Bronchial epithelial cell (primary cell): ENCODE measurements at regions not wholly inside any gene's neighbourhood (a gene's known extent, or its start where the extent isn't known, plus 50 kb on each side); places are given as distances from the start of the nearest gene placed in this dataset.

Experiments
- DNase-seq: peaks from one replicate; pipeline ENCODE4 v3.0.0-alpha.2; 2010; ENCODE audit warnings: low read depth
- FAIRE-seq: peaks from 2 replicates; lab custom pipeline; 2011; peaks lifted over from hg19 to GRCh38; lab: Jason Lieb, UNC
- H3K27me3 ChIP-seq: 2 replicates; pipeline ENCODE4 v1.5.1; 2011; ENCODE audit warnings: low read length; ENCODE audit not compliant: control insufficient read depth, insufficient read depth
- H3K36me3 ChIP-seq: 2 replicates; pipeline ENCODE4 v1.5.1; 2011; ENCODE audit warnings: low read length; ENCODE audit not compliant: control insufficient read depth, insufficient read depth
- H3K4me3 ChIP-seq: 2 replicates; pipeline ENCODE4 v1.5.1; 2011; ENCODE audit warnings: mild to moderate bottlenecking, low read depth, low read length, control low read depth
- TF ChIP-seq, protein P1 (sequence below): IDR thresholded peaks from 2 replicates; pipeline ENCODE4 v1.5.1; 2011; ENCODE audit warnings: mild to moderate bottlenecking, moderate library complexity, low read length, control low read depth, inconsistent platforms; ENCODE audit not compliant: insufficient read depth, severe bottlenecking

GRCh38 chr9:89776795-89777525 is 172.1 kb downstream of the GADD45G start:
- TF ChIP-seq, protein P1, sequence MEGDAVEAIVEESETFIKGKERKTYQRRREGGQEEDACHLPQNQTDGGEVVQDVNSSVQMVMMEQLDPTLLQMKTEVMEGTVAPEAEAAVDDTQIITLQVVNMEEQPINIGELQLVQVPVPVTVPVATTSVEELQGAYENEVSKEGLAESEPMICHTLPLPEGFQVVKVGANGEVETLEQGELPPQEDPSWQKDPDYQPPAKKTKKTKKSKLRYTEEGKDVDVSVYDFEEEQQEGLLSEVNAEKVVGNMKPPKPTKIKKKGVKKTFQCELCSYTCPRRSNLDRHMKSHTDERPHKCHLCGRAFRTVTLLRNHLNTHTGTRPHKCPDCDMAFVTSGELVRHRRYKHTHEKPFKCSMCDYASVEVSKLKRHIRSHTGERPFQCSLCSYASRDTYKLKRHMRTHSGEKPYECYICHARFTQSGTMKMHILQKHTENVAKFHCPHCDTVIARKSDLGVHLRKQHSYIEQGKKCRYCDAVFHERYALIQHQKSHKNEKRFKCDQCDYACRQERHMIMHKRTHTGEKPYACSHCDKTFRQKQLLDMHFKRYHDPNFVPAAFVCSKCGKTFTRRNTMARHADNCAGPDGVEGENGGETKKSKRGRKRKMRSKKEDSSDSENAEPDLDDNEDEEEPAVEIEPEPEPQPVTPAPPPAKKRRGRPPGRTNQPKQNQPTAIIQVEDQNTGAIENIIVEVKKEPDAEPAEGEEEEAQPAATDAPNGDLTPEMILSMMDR: no peak
- Histone ChIP-seq H3K36me3 (no peaks in the 10 kb centered on the region), H3K27me3 (peaks cover 2% of the 10 kb centered on the region), H3K4me3 (no peak overlapping the region)
- FAIRE-seq (no peak), DNase-seq (no peak)

- FAIRE-seq: no peak
- peaks cover 2% of the 10 kb centered on the region for H3K27me3 ChIP-seq
- H3K4me3 ChIP-seq: no peak overlapping the region
- no peak for DNase-seq
- TF ChIP-seq, protein P1: no peak
- no peaks in the 10 kb centered on the region for H3K36me3 ChIP-seq
Measured at GRCh38 chr9:89777544-89777943, 172.7 kb downstream of the GADD45G start.

GRCh38 chr9:89778100-89779090 is 173.6 kb downstream of the GADD45G start:
- Histone ChIP-seq H3K4me3 (no peak overlapping the region), H3K27me3 (peaks cover 2% of the 10 kb centered on the region), H3K36me3 (no peaks in the 10 kb centered on the region)
- DNase-seq (no peak), FAIRE-seq (no peak)
- TF ChIP-seq, protein P1: no peak

- no peak overlapping the region for H3K4me3 ChIP-seq
- no peaks in the 10 kb centered on the region for H3K36me3 ChIP-seq
- no peak for DNase-seq
- TF ChIP-seq, protein P1: no peak
- H3K27me3 ChIP-seq: peaks cover 2% of the 10 kb centered on the region
- no peak for FAIRE-seq
Measured at GRCh38 chr9:89779405-89780203, 174.8 kb downstream of the GADD45G start.

DNA sequence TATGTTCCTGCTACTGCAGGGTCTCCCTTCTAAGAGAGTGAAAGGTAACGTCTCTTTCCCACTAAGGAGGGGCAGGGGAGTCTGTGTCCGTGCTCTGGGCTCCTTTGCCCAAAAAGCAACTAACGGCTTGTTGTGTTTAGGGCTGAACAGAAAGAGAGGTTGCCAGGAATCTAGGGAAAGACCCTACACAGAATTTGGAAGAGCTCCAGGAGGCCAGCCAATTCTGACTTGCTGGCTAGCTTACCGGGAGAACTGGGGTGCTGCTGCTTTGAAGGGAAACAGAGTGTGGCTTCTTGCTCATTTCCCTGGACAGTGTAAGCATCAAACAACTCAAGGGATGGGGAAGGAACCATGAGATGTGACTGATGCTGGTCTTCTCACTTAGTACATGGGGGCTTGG is 176.1 kb downstream of the GADD45G start:
- no peak overlapping the region for H3K4me3 ChIP-seq
- DNase-seq (no peak), FAIRE-seq (no peak)
- H3K36me3 ChIP-seq: no peaks in the 10 kb centered on the region
- TF ChIP-seq, protein P1: no peak
- peaks cover 2% of the 10 kb centered on the region for H3K27me3 ChIP-seq
